SK-N-SH treated with all-trans-retinoic acid at 6 μM for 48 hours (cell line): ENCODE measurements at regions not wholly inside any gene's neighbourhood (a gene's known extent, or its start where the extent isn't known, plus 50 kb on each side); places are given as distances from the start of the nearest gene placed in this dataset.

Source experiments
- ATAC-seq: fragments of 200-7000 bp; cut with Tn5 transposase; 3 replicates; pipeline ENCODE4 v1.9.1; 2020; ENCODE audit warnings: mild to moderate bottlenecking, moderate library complexity
- BACH2 ChIP-seq: fragments of 250-450 bp; sonication (Bioruptor Pico); IDR thresholded peaks from 2 replicates; pipeline ENCODE4 v1.9.0; 2021; ENCODE audit warnings: mild to moderate bottlenecking, borderline replicate concordance
- ESRRG ChIP-seq: fragments of 250-450 bp; sonication (Bioruptor Pico); IDR thresholded peaks from 2 replicates; pipeline ENCODE4 v1.6.1; 2021; ENCODE audit warnings: mild to moderate bottlenecking
- GLIS3 ChIP-seq: fragments of 250-450 bp; sonication (Bioruptor Pico); IDR thresholded peaks from 2 replicates; pipeline ENCODE4 v1.5.0; 2020; ENCODE audit warnings: mild to moderate bottlenecking, moderate library complexity
- ISL1 ChIP-seq: fragments of 250-450 bp; sonication (Bioruptor Pico); IDR thresholded peaks from 2 replicates; pipeline ENCODE4 v2.1.2; 2022; ENCODE audit warnings: mild to moderate bottlenecking, moderate library complexity
- OSR1 ChIP-seq: fragments of 250-450 bp; sonication (Bioruptor Pico); IDR thresholded peaks from 2 replicates; pipeline ENCODE4 v1.8.0; 2022; ENCODE audit warnings: moderate library complexity, mild to moderate bottlenecking, inconsistent platforms
- PPARA ChIP-seq: fragments of 250-450 bp; sonication (Bioruptor Pico); IDR thresholded peaks from 2 replicates; pipeline ENCODE4 v1.5.0; 2020; ENCODE audit warnings: mild to moderate bottlenecking, borderline replicate concordance
- RARB ChIP-seq: fragments of 250-450 bp; sonication (Bioruptor Pico); IDR thresholded peaks from 2 replicates; pipeline ENCODE4 v1.8.0; 2021; ENCODE audit warnings: mild to moderate bottlenecking, moderate library complexity
- SNAI2 ChIP-seq: fragments of 250-450 bp; sonication (Bioruptor Pico); IDR thresholded peaks from 2 replicates; pipeline ENCODE4 v1.5.0; 2020; ENCODE audit warnings: mild to moderate bottlenecking, moderate library complexity
- TCF4 ChIP-seq: fragments of 250-450 bp; sonication (Bioruptor Pico); IDR thresholded peaks from 2 replicates; pipeline ENCODE4 v1.8.0; 2021; ENCODE audit warnings: mild to moderate bottlenecking, moderate library complexity, borderline replicate concordance
- TOX ChIP-seq: fragments of 250-450 bp; sonication (Bioruptor Pico); IDR thresholded peaks from 2 replicates; pipeline ENCODE4 v1.8.0; 2021; ENCODE audit warnings: mild to moderate bottlenecking, moderate library complexity, borderline replicate concordance
- ZC3H10 ChIP-seq: fragments of 250-450 bp; sonication (Bioruptor Pico); IDR thresholded peaks from 2 replicates; pipeline ENCODE4 v1.5.1; 2021; ENCODE audit warnings: mild to moderate bottlenecking, moderate library complexity
- ZFP3 ChIP-seq: fragments of 250-450 bp; sonication (Bioruptor Pico); IDR thresholded peaks from 2 replicates; pipeline ENCODE4 v1.5.0; 2020; ENCODE audit warnings: mild to moderate bottlenecking, moderate library complexity
- ZFP30 ChIP-seq: fragments of 450-650 bp; formaldehyde crosslinking; IDR thresholded peaks from 2 replicates; pipeline ENCODE4 v1.5.0; 2022; ENCODE audit warnings: mild to moderate bottlenecking, moderate library complexity
- ZNF565 ChIP-seq: fragments of 450-650 bp; formaldehyde crosslinking; conservative IDR thresholded peaks from 2 replicates; pipeline ENCODE4 v1.5.0; 2020; ENCODE audit warnings: low read depth, mild to moderate bottlenecking, moderate library complexity
- ZNF8 ChIP-seq: fragments of 450-650 bp; formaldehyde crosslinking; IDR thresholded peaks from 2 replicates; pipeline ENCODE4 v1.5.0; 2020; ENCODE audit warnings: mild to moderate bottlenecking, moderate library complexity
- TF ChIP-seq, protein P1 (sequence below): fragments of 250-450 bp; sonication (Bioruptor Pico); IDR thresholded peaks from 2 replicates; pipeline ENCODE4 v1.5.1; 2020; ENCODE audit warnings: low read depth, mild to moderate bottlenecking, moderate library complexity
- TF ChIP-seq, protein P2 (sequence below): fragments of 250-450 bp; sonication (Bioruptor Pico); IDR thresholded peaks from 2 replicates; pipeline ENCODE4 v1.8.0; 2021; ENCODE audit warnings: low read depth, mild to moderate bottlenecking, moderate library complexity, borderline replicate concordance
- TF ChIP-seq, protein P3 (sequence below): fragments of 250-450 bp; sonication (Bioruptor Pico); IDR thresholded peaks from 2 replicates; pipeline ENCODE4 v1.5.0; 2020; ENCODE audit warnings: mild to moderate bottlenecking, moderate library complexity
- TF ChIP-seq, protein P4 (sequence below): fragments of 250-450 bp; sonication (Bioruptor Pico); IDR thresholded peaks from 2 replicates; pipeline ENCODE4 v1.8.0; 2020; ENCODE audit warnings: mild to moderate bottlenecking, moderate library complexity, borderline replicate concordance

DNA sequence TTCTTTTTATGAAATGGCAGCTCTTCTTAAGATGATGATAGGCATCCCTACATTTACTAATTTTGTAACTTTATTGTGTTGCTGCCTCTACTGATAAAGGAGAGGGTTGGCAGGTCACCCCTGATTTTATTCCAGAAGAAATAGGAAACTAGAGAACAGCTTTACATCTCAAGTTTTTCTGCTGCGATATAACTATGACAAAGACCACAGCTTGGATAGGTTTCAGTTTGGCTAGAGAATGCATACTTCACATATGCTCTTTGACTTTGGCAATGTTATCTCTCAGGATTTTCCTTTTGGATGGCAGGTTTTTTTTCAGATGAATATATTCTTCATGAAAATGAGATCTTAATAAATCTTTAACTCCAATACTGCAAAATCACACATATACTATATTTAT, 395.3 kb upstream of the GOLIM4 start:
- no peak for ATAC-seq
- no peak for TF ChIP-seq GLIS3 (CRISPR knock-in tag)
- TF ChIP-seq, protein P1, sequence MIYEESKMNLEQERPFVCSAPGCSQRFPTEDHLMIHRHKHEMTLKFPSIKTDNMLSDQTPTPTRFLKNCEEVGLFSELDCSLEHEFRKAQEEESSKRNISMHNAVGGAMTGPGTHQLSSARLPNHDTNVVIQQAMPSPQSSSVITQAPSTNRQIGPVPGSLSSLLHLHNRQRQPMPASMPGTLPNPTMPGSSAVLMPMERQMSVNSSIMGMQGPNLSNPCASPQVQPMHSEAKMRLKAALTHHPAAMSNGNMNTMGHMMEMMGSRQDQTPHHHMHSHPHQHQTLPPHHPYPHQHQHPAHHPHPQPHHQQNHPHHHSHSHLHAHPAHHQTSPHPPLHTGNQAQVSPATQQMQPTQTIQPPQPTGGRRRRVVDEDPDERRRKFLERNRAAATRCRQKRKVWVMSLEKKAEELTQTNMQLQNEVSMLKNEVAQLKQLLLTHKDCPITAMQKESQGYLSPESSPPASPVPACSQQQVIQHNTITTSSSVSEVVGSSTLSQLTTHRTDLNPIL (CRISPR knock-in tag) = no peak
- TF ChIP-seq OSR1 = no peak
- TF ChIP-seq, protein P2, sequence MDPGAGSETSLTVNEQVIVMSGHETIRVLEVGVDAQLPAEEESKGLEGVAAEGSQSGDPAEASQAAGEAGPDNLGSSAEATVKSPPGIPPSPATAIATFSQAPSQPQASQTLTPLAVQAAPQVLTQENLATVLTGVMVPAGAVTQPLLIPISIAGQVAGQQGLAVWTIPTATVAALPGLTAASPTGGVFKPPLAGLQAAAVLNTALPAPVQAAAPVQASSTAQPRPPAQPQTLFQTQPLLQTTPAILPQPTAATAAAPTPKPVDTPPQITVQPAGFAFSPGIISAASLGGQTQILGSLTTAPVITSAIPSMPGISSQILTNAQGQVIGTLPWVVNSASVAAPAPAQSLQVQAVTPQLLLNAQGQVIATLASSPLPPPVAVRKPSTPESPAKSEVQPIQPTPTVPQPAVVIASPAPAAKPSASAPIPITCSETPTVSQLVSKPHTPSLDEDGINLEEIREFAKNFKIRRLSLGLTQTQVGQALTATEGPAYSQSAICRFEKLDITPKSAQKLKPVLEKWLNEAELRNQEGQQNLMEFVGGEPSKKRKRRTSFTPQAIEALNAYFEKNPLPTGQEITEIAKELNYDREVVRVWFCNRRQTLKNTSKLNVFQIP (CRISPR knock-in tag) = no peak
- TF ChIP-seq RARB (CRISPR knock-in tag) = no peak
- no peak for TF ChIP-seq ZNF8 (CRISPR knock-in tag)
- no peak for TF ChIP-seq ISL1 (CRISPR knock-in tag)
- no peak for TF ChIP-seq ZFP3 (CRISPR knock-in tag)
- TF ChIP-seq, protein P3, sequence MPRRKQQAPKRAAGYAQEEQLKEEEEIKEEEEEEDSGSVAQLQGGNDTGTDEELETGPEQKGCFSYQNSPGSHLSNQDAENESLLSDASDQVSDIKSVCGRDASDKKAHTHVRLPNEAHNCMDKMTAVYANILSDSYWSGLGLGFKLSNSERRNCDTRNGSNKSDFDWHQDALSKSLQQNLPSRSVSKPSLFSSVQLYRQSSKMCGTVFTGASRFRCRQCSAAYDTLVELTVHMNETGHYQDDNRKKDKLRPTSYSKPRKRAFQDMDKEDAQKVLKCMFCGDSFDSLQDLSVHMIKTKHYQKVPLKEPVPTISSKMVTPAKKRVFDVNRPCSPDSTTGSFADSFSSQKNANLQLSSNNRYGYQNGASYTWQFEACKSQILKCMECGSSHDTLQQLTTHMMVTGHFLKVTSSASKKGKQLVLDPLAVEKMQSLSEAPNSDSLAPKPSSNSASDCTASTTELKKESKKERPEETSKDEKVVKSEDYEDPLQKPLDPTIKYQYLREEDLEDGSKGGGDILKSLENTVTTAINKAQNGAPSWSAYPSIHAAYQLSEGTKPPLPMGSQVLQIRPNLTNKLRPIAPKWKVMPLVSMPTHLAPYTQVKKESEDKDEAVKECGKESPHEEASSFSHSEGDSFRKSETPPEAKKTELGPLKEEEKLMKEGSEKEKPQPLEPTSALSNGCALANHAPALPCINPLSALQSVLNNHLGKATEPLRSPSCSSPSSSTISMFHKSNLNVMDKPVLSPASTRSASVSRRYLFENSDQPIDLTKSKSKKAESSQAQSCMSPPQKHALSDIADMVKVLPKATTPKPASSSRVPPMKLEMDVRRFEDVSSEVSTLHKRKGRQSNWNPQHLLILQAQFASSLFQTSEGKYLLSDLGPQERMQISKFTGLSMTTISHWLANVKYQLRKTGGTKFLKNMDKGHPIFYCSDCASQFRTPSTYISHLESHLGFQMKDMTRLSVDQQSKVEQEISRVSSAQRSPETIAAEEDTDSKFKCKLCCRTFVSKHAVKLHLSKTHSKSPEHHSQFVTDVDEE (CRISPR knock-in tag) = no peak
- TF ChIP-seq, protein P4, sequence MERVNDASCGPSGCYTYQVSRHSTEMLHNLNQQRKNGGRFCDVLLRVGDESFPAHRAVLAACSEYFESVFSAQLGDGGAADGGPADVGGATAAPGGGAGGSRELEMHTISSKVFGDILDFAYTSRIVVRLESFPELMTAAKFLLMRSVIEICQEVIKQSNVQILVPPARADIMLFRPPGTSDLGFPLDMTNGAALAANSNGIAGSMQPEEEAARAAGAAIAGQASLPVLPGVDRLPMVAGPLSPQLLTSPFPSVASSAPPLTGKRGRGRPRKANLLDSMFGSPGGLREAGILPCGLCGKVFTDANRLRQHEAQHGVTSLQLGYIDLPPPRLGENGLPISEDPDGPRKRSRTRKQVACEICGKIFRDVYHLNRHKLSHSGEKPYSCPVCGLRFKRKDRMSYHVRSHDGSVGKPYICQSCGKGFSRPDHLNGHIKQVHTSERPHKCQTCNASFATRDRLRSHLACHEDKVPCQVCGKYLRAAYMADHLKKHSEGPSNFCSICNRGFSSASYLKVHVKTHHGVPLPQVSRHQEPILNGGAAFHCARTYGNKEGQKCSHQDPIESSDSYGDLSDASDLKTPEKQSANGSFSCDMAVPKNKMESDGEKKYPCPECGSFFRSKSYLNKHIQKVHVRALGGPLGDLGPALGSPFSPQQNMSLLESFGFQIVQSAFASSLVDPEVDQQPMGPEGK (CRISPR knock-in tag) = no peak
- no peak for TF ChIP-seq ZNF565 (CRISPR knock-in tag)
- no peak for TF ChIP-seq ESRRG
- TF ChIP-seq SNAI2 (CRISPR knock-in tag) = no peak
- TF ChIP-seq PPARA (CRISPR knock-in tag) = no peak
- TF ChIP-seq TOX (CRISPR knock-in tag) = no peak
- no peak for TF ChIP-seq BACH2 (CRISPR knock-in tag)
- no peak for TF ChIP-seq TCF4
- no peak for TF ChIP-seq ZC3H10 (CRISPR knock-in tag)

DNA sequence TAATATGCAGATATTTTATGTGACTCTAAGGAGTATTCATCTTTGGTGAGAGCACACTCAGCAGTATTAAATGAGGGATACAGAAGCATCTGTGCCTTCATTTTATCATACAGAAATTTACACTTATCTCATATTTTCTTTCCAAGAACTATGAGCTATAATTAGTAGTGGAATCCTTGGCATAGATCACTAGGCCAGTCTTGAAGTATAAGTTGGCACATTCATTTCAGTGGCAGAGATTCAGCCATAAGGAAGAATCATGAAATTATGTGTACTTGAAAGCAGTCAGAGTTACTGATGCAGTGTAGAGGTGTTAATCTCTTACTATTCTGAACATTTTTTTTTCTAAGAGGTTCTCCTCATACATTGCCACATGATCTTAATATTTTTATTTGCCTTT, 393.6 kb upstream of the GOLIM4 start:
- ATAC-seq = no peak

DNA sequence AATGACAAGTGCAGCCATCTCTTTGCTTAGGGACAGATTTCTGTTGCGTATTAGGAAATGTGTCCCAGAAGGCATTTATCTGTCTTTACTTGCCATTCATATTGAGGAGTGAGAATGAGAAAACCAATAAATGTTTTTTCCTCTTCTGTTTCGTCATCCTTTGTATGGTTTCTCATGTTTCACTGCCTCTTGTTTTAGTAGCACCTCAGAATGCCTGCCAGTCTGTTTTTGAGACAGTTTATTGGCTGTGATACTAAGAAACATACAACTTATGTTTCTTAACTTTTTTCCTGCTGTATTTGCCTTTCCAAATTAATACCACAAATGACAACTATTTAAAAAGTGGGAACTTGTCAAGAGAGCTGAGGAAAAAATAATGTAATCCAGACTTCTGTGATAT, 390.2 kb upstream of the GOLIM4 start:
- no peak for ATAC-seq
- TF ChIP-seq ESRRG (no peak), SNAI2 (CRISPR knock-in tag) (no peak), ZNF8 (CRISPR knock-in tag) (no peak), ZFP3 (CRISPR knock-in tag) (no peak), ZFP30 (CRISPR knock-in tag) (no peak)
- TF ChIP-seq, protein P2 (CRISPR knock-in tag) = no peak

More for the DNA sequence above, 393.6 kb upstream of the GOLIM4 start:
- TF ChIP-seq OSR1 (no peak), TCF4 (no peak), ESRRG (no peak), BACH2 (CRISPR knock-in tag) (no peak), PPARA (CRISPR knock-in tag) (no peak)
- TF ChIP-seq, protein P1 (CRISPR knock-in tag) = no peak
